ENCODE measurements at regions not wholly inside any gene's neighbourhood (a gene's known extent, or its start where the extent isn't known, plus 50 kb on each side); places are given as distances from the start of the nearest gene placed in this dataset.
"Not testable (repeated sequence)": the region's sequence is repeated elsewhere in the genome, so short reads cannot be mapped to it uniquely, and the experiment has no call there.

- Histone ChIP-seq H3K4me3 (ENCODE audit: low read length) (no peak overlapping the region), H3K36me3 (ENCODE audit: insufficient read depth, low read length) (no peaks in the 10 kb centered on the region), H3K27me3 (ENCODE audit: control insufficient read depth, insufficient read depth, low read length) (peaks cover 17% of the 10 kb centered on the region), H3K9me3 (replicated peaks; ENCODE audit: low read length) (no peaks in the 10 kb centered on the region), H3K4me1 (ENCODE audit: control insufficient read depth, insufficient read depth, low read length) (no peaks in the 10 kb centered on the region), H3K9ac (ENCODE audit: low read depth, low read length) (no peak overlapping the region), H3K4me2 (ENCODE audit: low read length) (no peak overlapping the region)
These were observed 278.6 kb downstream of the ABCC12 start for GRCh38 chr16:47877166-47877565.

DNA sequence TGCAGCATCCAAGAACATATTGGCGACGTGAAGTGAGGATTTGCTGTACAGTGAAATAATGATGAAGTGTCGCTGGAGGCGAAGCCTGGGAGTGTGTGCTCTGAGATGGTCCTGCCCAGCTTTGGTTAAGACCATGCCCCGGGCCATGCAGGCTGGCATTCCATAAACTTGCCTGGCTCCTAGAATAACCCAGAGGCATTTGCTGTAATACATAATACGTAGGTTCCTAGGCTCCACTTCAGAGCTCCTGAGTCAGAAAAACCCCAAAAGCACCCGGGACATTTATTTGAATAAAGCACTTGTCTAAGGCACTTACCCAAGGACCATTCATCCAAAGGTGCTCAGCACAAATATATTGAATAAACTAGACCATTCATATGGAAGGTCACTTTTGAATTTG is 279.3 kb downstream of the ABCC12 start:
- no peaks in the 10 kb centered on the region for H3K4me1 ChIP-seq (ENCODE audit: control insufficient read depth, insufficient read depth, low read length)
- no peaks in the 10 kb centered on the region for H3K36me3 ChIP-seq (ENCODE audit: insufficient read depth, low read length)
- H3K4me2 ChIP-seq (ENCODE audit: low read length): no peak overlapping the region
- peaks cover 17% of the 10 kb centered on the region for H3K27me3 ChIP-seq (ENCODE audit: control insufficient read depth, insufficient read depth, low read length)
- H3K9me3 ChIP-seq (replicated peaks; ENCODE audit: low read length): no peaks in the 10 kb centered on the region
- no peak overlapping the region for H3K4me3 ChIP-seq (ENCODE audit: low read length)
- H3K9ac ChIP-seq (ENCODE audit: low read depth, low read length): no peak overlapping the region

DNA sequence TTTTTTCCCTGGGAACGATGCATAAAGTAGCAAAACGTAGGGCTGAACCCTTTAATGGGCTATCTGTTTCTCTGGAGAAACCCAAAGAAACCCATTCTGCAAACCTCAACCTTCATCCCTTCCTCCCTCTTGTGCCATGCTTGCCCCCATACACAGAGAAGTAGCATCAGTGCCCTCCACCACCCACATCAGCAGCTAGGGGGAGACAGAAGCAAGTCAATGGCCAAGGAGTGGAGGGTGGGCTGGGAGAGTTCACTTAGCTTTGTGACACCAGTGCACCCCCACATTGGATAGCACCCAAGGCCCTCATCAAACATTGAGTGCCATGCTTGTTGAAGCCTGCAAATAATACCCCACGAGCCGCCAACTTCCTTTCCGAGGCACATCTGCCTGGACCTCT is 282.4 kb downstream of the ABCC12 start:
- H3K9ac ChIP-seq (ENCODE audit: low read depth, low read length): no peak overlapping the region
- no peaks in the 10 kb centered on the region for H3K4me1 ChIP-seq (ENCODE audit: control insufficient read depth, insufficient read depth, low read length)
- no peaks in the 10 kb centered on the region for H3K9me3 ChIP-seq (replicated peaks; ENCODE audit: low read length)
- no peaks in the 10 kb centered on the region for H3K36me3 ChIP-seq (ENCODE audit: insufficient read depth, low read length)
- H3K27me3 ChIP-seq (ENCODE audit: control insufficient read depth, insufficient read depth, low read length): peaks cover 6% of the 10 kb centered on the region
- no peak overlapping the region for H3K4me3 ChIP-seq (ENCODE audit: low read length)
- H3K4me2 ChIP-seq (ENCODE audit: low read length): no peak overlapping the region

DNA sequence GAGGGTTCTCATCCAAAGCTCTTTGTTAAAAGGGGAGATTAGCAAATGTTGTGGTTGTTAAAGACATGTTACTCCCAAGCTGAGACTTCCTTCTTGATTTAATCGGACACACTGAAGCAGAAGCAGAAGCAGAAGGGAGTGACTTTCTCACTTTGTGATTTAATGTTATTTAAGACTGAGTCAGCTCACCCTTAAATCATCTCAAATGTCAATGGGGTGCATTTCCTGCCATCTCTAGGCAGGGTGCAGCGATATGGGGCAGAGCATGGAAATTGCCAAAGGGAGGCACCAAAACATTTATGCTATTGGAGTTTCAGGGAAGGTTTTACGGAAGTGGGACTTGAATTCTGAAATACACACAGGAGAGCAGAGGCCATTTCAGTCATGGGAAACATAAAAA is 283.6 kb downstream of the ABCC12 start:
- no peaks in the 10 kb centered on the region for H3K9me3 ChIP-seq (replicated peaks; ENCODE audit: low read length)
- H3K4me3 ChIP-seq (ENCODE audit: low read length): no peak overlapping the region
- H3K36me3 ChIP-seq (ENCODE audit: insufficient read depth, low read length): no peaks in the 10 kb centered on the region
- no peak overlapping the region for H3K9ac ChIP-seq (ENCODE audit: low read depth, low read length)
- no peak overlapping the region for H3K4me2 ChIP-seq (ENCODE audit: low read length)
- peaks cover 4% of the 10 kb centered on the region for H3K27me3 ChIP-seq (ENCODE audit: control insufficient read depth, insufficient read depth, low read length)
- no peaks in the 10 kb centered on the region for H3K4me1 ChIP-seq (ENCODE audit: control insufficient read depth, insufficient read depth, low read length)

DNA sequence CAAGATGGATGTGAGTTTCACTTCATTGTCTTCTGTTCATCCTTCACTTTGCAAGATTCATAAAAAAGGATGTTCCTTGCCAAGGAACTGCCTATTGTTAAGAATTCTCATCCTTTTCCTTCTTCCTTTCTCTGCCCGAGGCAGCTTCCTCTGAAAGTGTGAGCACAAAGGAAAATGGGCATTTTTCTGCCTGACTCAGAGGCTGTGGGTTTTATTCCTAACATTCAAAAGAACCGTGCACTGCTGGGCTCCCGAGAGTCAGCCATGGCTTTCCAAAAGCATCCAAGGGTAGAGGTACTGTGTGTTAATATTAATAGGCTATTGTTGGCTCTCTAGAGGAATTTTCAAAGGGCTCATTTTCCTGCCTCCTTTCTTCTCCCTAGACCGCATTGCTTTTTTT is 289.4 kb downstream of the ABCC12 start:
- no peaks in the 10 kb centered on the region for H3K4me1 ChIP-seq (ENCODE audit: control insufficient read depth, insufficient read depth, low read length)
- H3K4me2 ChIP-seq (ENCODE audit: low read length): no peak overlapping the region
- no peak overlapping the region for H3K9ac ChIP-seq (ENCODE audit: low read depth, low read length)
- H3K36me3 ChIP-seq (ENCODE audit: insufficient read depth, low read length): no peaks in the 10 kb centered on the region
- H3K27me3 ChIP-seq (ENCODE audit: control insufficient read depth, insufficient read depth, low read length): peaks cover 19% of the 10 kb centered on the region
- no peak overlapping the region for H3K4me3 ChIP-seq (ENCODE audit: low read length)
- no peaks in the 10 kb centered on the region for H3K9me3 ChIP-seq (replicated peaks; ENCODE audit: low read length)

GRCh38 chr16:47865337-47865855 is 290.4 kb downstream of the ABCC12 start:
- Histone ChIP-seq H3K36me3 (ENCODE audit: insufficient read depth, low read length) (no peaks in the 10 kb centered on the region), H3K27me3 (ENCODE audit: control insufficient read depth, insufficient read depth, low read length) (peaks cover 19% of the 10 kb centered on the region), H3K4me3 (ENCODE audit: low read length) (no peak overlapping the region), H3K4me2 (ENCODE audit: low read length) (no peak overlapping the region), H3K9me3 (replicated peaks; ENCODE audit: low read length) (no peaks in the 10 kb centered on the region), H3K4me1 (ENCODE audit: control insufficient read depth, insufficient read depth, low read length) (no peaks in the 10 kb centered on the region), H3K9ac (ENCODE audit: low read depth, low read length) (no peak overlapping the region)

DNA sequence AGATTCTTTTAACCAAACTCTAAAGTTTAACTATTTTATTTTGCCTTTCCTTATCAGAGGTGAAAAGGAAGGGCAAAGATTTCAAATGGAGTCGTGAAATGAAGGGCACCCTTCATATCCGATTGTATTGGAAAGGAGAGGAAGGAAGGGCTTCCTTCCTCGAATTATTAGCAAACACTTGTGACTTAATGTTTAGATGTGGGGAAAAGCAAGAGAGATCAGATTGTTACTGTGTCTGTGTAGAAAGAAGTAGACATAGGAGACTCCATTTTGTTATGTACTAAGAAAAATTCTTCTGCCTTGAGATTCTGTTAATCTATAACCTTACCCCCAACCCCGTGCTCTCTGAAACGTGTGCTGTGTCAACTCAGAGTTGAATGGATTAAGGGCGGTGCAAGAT is 291.5 kb downstream of the ABCC12 start:
- H3K4me2 ChIP-seq (ENCODE audit: low read length); H3K36me3 ChIP-seq (ENCODE audit: insufficient read depth, low read length); H3K4me3 ChIP-seq (ENCODE audit: low read length); H3K4me1 ChIP-seq (ENCODE audit: control insufficient read depth, insufficient read depth, low read length); H3K9ac ChIP-seq (ENCODE audit: low read depth, low read length); H3K9me3 ChIP-seq (replicated peaks; ENCODE audit: low read length): not testable (repeated sequence)
- H3K27me3 ChIP-seq (ENCODE audit: control insufficient read depth, insufficient read depth, low read length): peaks cover 19% of the 10 kb centered on the region

DNA sequence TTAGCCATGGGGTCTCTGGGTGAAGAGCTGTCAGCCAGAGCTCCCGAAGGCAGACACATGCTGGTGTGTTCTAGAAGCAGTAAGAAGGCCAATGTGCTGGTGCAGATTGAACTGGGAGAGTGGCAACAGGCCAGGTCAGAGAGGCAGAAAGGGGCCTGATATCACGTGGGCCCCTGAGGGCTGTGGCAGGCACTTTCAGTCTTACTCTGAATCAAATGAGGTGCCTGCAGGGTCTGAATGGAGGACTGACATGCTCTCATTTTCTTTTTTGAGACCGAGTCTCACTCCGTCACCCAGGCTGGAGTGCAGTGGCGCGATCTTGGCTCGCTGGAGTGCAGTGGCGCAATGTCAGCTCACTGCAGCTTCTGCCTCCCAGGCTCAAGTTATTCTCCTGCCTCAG is 293.8 kb downstream of the ABCC12 start:
- H3K4me1 ChIP-seq (ENCODE audit: control insufficient read depth, insufficient read depth, low read length): no peaks in the 10 kb centered on the region
- no peak overlapping the region for H3K9ac ChIP-seq (ENCODE audit: low read depth, low read length)
- H3K9me3 ChIP-seq (replicated peaks; ENCODE audit: low read length): no peaks in the 10 kb centered on the region
- no peaks in the 10 kb centered on the region for H3K36me3 ChIP-seq (ENCODE audit: insufficient read depth, low read length)
- peaks cover 27% of the 10 kb centered on the region for H3K27me3 ChIP-seq (ENCODE audit: control insufficient read depth, insufficient read depth, low read length)
- no peak overlapping the region for H3K4me3 ChIP-seq (ENCODE audit: low read length)
- H3K4me2 ChIP-seq (ENCODE audit: low read length): no peak overlapping the region

GRCh38 chr16:47858333-47858982 is 297.3 kb downstream of the ABCC12 start:
- H3K4me3 ChIP-seq (ENCODE audit: low read length): no peak overlapping the region
- H3K4me2 ChIP-seq (ENCODE audit: low read length): no peak overlapping the region
- H3K4me1 ChIP-seq (ENCODE audit: control insufficient read depth, insufficient read depth, low read length): no peaks in the 10 kb centered on the region
- no peak overlapping the region for H3K9ac ChIP-seq (ENCODE audit: low read depth, low read length)
- H3K27me3 ChIP-seq (ENCODE audit: control insufficient read depth, insufficient read depth, low read length): peaks cover 20% of the 10 kb centered on the region
- H3K9me3 ChIP-seq (replicated peaks; ENCODE audit: low read length): no peaks in the 10 kb centered on the region
- H3K36me3 ChIP-seq (ENCODE audit: insufficient read depth, low read length): no peaks in the 10 kb centered on the region

DNA sequence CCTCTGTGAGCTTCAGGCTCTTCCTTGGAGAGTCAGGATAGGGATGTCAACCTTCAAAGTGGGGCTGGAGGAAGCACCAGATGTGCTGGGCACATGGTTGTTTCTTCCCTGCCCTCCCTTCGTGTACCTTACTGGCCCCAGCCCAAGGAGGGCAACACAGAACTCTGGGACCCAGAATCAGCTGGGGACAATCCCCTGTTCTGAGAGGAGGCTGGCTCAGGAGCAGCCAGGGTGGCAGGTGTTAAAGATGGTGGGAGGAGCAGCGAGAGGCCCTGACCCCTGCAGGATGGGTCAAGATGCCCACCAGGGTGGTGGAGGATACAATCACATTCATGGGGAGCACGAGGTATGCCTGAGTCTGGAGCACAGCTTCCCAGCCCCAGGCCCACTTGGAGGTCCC is 300.4 kb downstream of the ABCC12 start:
- H3K4me3 ChIP-seq (ENCODE audit: low read length): no peak overlapping the region
- H3K4me1 ChIP-seq (ENCODE audit: control insufficient read depth, insufficient read depth, low read length): no peaks in the 10 kb centered on the region
- H3K36me3 ChIP-seq (ENCODE audit: insufficient read depth, low read length): no peaks in the 10 kb centered on the region
- H3K9ac ChIP-seq (ENCODE audit: low read depth, low read length): no peak overlapping the region
- H3K27me3 ChIP-seq (ENCODE audit: control insufficient read depth, insufficient read depth, low read length): peaks cover 12% of the 10 kb centered on the region
- no peaks in the 10 kb centered on the region for H3K9me3 ChIP-seq (replicated peaks; ENCODE audit: low read length)
- H3K4me2 ChIP-seq (ENCODE audit: low read length): no peak overlapping the region

GRCh38 chr16:47854737-47855136 is 301.1 kb downstream of the ABCC12 start:
- Histone ChIP-seq H3K9me3 (replicated peaks; ENCODE audit: low read length) (no peaks in the 10 kb centered on the region), H3K27me3 (ENCODE audit: control insufficient read depth, insufficient read depth, low read length) (peaks cover 16% of the 10 kb centered on the region)

GRCh38 chr16:47852991-47853390 is 302.8 kb downstream of the ABCC12 start:
- Histone ChIP-seq H3K9me3 (replicated peaks; ENCODE audit: low read length) (no peaks in the 10 kb centered on the region), H3K36me3 (ENCODE audit: insufficient read depth, low read length) (no peaks in the 10 kb centered on the region), H3K4me3 (ENCODE audit: low read length) (no peak overlapping the region), H3K4me1 (ENCODE audit: control insufficient read depth, insufficient read depth, low read length) (no peaks in the 10 kb centered on the region), H3K27me3 (ENCODE audit: control insufficient read depth, insufficient read depth, low read length) (peaks cover 9% of the 10 kb centered on the region), H3K9ac (ENCODE audit: low read depth, low read length) (no peak overlapping the region), H3K4me2 (ENCODE audit: low read length) (no peak overlapping the region)

More at GRCh38 chr16:47854737-47855136, 301.1 kb downstream of the ABCC12 start:
- Histone ChIP-seq H3K9ac (ENCODE audit: low read depth, low read length) (no peak overlapping the region), H3K4me3 (ENCODE audit: low read length) (no peak overlapping the region), H3K36me3 (ENCODE audit: insufficient read depth, low read length) (no peaks in the 10 kb centered on the region), H3K4me1 (ENCODE audit: control insufficient read depth, insufficient read depth, low read length) (no peaks in the 10 kb centered on the region), H3K4me2 (ENCODE audit: low read length) (no peak overlapping the region)

Data from skeletal muscle satellite cell (primary cell).